ENCODE measurements at regions not wholly inside any gene's neighbourhood (a gene's known extent, or its start where the extent isn't known, plus 50 kb on each side); places are given as distances from the start of the nearest gene placed in this dataset.

- TF ChIP-seq EZH2phosphoT487 (IDR thresholded peaks at IDR 0.05; ENCODE audit: low read length) (no peak), CTCF (IDR thresholded peaks at IDR 0.05; ENCODE audit: low read length) (no peak), EZH2 (optimal IDR thresholded peaks at IDR 0.05; ENCODE audit: low read depth, low read length) (no peak)
- Histone ChIP-seq H3K27ac (ENCODE audit: low read length) (no peak overlapping the region), H3K27me3 (replicated peaks; ENCODE audit: insufficient read depth, low read length) (no peaks in the 10 kb centered on the region), H3K9ac (ENCODE audit: low read length) (no peak overlapping the region), H3K9me2 (replicated peaks; ENCODE audit: insufficient read depth, low read length) (no peaks in the 10 kb centered on the region), H3K9me3 (replicated peaks; ENCODE audit: insufficient read depth, low read length) (no peaks in the 10 kb centered on the region), H3K4me3 (ENCODE audit: low read length) (no peak overlapping the region), H4K20me1 (ENCODE audit: insufficient read depth, low read length) (no peaks in the 10 kb centered on the region), H3K4me1 (ENCODE audit: low read length) (no peaks in the 10 kb centered on the region), H3K4me2 (ENCODE audit: low read depth, low read length) (no peak overlapping the region), H2AFZ (ENCODE audit: low read length) (no peak overlapping the region), H3K36me3 (replicated peaks; ENCODE audit: insufficient read depth, low read length) (no peaks in the 10 kb centered on the region), H3F3A (ENCODE audit: insufficient read depth, low read length) (no peaks in the 10 kb centered on the region), H3K79me2 (ENCODE audit: low read length) (no peaks in the 10 kb centered on the region)
- DNase-seq: no peak
Observed at GRCh38 chr9:11312966-11313365, 700.2 kb upstream of the PTPRD start.

DNA sequence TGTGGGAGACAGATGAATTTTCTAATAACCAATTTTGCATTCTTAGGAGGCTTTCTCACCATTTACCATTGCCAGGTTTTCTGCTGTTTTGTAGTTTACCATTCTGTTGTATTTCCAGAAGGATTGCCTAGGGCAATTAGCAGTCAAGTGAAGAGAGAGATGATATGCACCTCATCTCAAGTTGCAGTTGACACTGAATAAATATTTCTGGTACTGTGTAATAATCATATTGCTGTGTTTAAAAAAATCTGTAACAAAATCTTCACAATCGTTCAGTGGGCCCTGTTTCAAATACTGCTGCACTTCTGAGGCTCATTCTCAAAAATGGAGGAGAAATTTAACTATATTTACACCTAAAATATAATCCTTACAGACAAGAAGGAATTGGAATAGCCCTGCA lies 706.1 kb upstream of the PTPRD start:
- no peak overlapping the region for H3K27ac ChIP-seq (ENCODE audit: low read length)
- no peak overlapping the region for H3K4me2 ChIP-seq (ENCODE audit: low read depth, low read length)
- H3K9me2 ChIP-seq (replicated peaks; ENCODE audit: insufficient read depth, low read length): no peaks in the 10 kb centered on the region
- no peaks in the 10 kb centered on the region for H3K79me2 ChIP-seq (ENCODE audit: low read length)
- no peak overlapping the region for H3K9ac ChIP-seq (ENCODE audit: low read length)
- H3F3A ChIP-seq (ENCODE audit: insufficient read depth, low read length): no peaks in the 10 kb centered on the region
- H2AFZ ChIP-seq (ENCODE audit: low read length): no peak overlapping the region
- no peaks in the 10 kb centered on the region for H3K4me1 ChIP-seq (ENCODE audit: low read length)
- no peak overlapping the region for H3K4me3 ChIP-seq (ENCODE audit: low read length)
- no peak for TF ChIP-seq EZH2 (optimal IDR thresholded peaks at IDR 0.05; ENCODE audit: low read depth, low read length)
- no peak for TF ChIP-seq EZH2phosphoT487 (IDR thresholded peaks at IDR 0.05; ENCODE audit: low read length)
- no peak for TF ChIP-seq CTCF (IDR thresholded peaks at IDR 0.05; ENCODE audit: low read length)
- no peaks in the 10 kb centered on the region for H3K36me3 ChIP-seq (replicated peaks; ENCODE audit: insufficient read depth, low read length)
- H4K20me1 ChIP-seq (ENCODE audit: insufficient read depth, low read length): no peaks in the 10 kb centered on the region
- H3K9me3 ChIP-seq (replicated peaks; ENCODE audit: insufficient read depth, low read length): no peaks in the 10 kb centered on the region
- DNase-seq: no peak
- no peaks in the 10 kb centered on the region for H3K27me3 ChIP-seq (replicated peaks; ENCODE audit: insufficient read depth, low read length)

DNA sequence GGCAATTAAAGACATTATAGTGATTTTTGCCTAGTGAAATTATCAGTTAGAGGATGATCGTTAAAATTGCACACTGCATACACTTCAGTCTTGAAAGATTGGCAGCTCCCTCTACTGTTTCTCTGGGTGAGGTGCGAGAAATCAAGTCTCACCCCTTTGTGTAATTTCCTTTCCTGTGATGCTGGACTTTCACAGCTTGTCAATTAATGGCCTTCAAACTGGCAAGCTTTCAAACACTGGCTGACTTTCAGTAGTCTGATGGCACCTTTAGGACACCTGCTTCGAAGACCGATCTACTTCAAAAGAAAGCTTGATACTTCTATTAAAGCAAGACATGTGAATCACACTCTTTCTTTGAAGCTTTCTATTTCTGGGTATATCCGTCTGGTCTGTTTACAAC lies 706.7 kb upstream of the PTPRD start:
- Histone ChIP-seq H3K4me3 (ENCODE audit: low read length) (no peak overlapping the region), H3K27me3 (replicated peaks; ENCODE audit: insufficient read depth, low read length) (no peaks in the 10 kb centered on the region), H4K20me1 (ENCODE audit: insufficient read depth, low read length) (no peaks in the 10 kb centered on the region), H3K27ac (ENCODE audit: low read length) (no peak overlapping the region), H3K36me3 (replicated peaks; ENCODE audit: insufficient read depth, low read length) (no peaks in the 10 kb centered on the region), H3F3A (ENCODE audit: insufficient read depth, low read length) (no peaks in the 10 kb centered on the region), H2AFZ (ENCODE audit: low read length) (no peak overlapping the region), H3K79me2 (ENCODE audit: low read length) (no peaks in the 10 kb centered on the region), H3K4me1 (ENCODE audit: low read length) (no peaks in the 10 kb centered on the region), H3K9ac (ENCODE audit: low read length) (no peak overlapping the region), H3K9me2 (replicated peaks; ENCODE audit: insufficient read depth, low read length) (no peaks in the 10 kb centered on the region), H3K4me2 (ENCODE audit: low read depth, low read length) (no peak overlapping the region), H3K9me3 (replicated peaks; ENCODE audit: insufficient read depth, low read length) (no peaks in the 10 kb centered on the region)
- peak; percentile 69 for TF ChIP-seq CTCF (IDR thresholded peaks at IDR 0.05; ENCODE audit: low read length)
- TF ChIP-seq EZH2phosphoT487 (IDR thresholded peaks at IDR 0.05; ENCODE audit: low read length): no peak
- no peak for TF ChIP-seq EZH2 (optimal IDR thresholded peaks at IDR 0.05; ENCODE audit: low read depth, low read length)
- peak; percentile 59 for DNase-seq

Measured in MM.1S (cell line).